HG03280 (cell line): ENCODE measurements at regions not wholly inside any gene's neighbourhood (a gene's known extent, or its start where the extent isn't known, plus 50 kb on each side); places are given as distances from the start of the nearest gene placed in this dataset.

ENCODE experiments used
- ATAC-seq: cut with Tn5 transposase; IDR thresholded peaks from one replicate; pipeline ENCODE4 v1.9.1; 2021; ENCODE audit warnings: mild to moderate bottlenecking, moderate library complexity; ENCODE audit not compliant: unreplicated experiment

DNA sequence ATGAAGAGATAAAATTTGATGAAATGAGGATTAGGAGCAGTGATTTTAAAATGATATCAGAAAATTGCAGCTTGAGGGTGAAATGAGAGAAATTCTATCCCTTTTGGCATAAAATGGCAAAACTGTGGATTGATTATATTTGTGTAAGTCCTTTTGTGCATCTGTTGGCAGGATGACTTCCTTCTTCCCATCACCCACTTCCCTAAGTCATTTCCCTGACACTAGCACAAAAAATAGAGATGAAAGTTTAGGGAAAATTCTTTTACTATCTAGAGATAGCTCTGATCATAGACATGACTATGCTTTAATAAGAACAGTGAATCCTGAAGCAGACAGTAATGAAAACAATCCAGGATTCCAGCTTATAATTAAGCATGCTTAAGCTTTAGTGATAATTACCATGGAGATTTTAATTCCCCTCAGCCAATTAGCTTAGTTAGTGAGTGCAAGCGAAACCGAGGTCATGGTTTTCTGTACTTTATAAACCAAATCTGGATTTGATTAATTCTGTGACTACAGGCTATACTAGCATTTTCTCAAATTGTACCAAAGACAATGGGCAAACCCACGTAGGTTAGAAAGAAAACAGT, 163.6 kb upstream of the TARS1 start:
- no peak for ATAC-seq

- no peak for ATAC-seq
Observed at GRCh38 chr5:33281431-33281843, 159.3 kb upstream of the TARS1 start.

GRCh38 chr5:33282157-33282556, 158.6 kb upstream of the TARS1 start:
- ATAC-seq: no peak

- no peak for ATAC-seq
Observed at GRCh38 chr5:33282696-33283095, 158.1 kb upstream of the TARS1 start.

GRCh38 chr5:33283243-33283642, 157.5 kb upstream of the TARS1 start:
- no peak for ATAC-seq

- ATAC-seq: no peak
Observed at GRCh38 chr5:33284681-33285080, 156.1 kb upstream of the TARS1 start.

DNA sequence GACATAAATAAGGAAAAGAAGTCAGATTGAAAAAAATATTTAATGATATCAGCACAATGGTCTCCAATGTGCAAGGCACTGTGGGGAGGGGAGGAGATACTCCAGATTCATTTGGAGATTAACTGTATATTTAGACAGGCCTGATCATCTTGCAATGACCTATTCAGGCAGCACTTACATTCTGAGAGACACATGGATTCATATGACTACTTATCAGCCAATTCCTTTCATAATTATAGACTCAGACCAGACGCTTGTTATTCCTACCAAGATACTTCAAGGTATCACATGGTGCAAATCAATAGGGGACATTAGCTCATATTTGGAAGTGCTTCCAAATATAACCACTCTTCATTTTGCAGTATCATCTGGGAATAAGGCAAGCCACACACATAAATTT, 153.5 kb upstream of the TARS1 start:
- ATAC-seq: no peak

- ATAC-seq: no peak
Observed at GRCh38 chr5:33291216-33292000, 149.4 kb upstream of the TARS1 start.

- no peak for ATAC-seq
Observed at GRCh38 chr5:33297760-33298216, 143.0 kb upstream of the TARS1 start.

DNA sequence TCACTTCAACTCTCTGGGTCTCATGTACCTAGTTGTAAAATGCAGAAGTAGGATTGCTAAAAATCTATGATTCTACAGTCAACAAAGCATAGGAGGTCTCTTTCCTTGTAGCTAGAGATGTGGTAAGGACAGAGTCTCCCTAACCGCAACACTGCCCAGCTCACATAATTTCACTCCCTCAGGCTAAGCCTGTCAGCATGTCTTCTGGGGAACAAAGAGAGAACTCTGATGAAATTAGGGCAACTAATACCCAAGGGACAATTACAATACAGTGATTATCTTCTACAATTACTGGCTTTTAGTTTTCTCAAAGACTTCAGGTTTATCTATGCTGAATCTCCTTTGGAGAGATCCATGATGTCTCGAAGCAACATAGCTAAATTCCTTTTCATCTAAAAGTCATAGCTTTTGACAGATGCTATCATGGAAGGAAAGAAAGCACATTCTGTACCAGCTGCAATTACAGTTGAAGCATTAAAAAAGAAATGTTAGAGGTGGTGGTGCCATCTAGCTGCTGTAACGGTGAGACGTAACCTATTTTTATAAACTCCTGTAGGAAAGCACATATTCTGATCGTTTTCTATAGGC, 141.1 kb upstream of the TARS1 start:
- ATAC-seq: no peak

- ATAC-seq: peak; percentile 65
Observed at GRCh38 chr5:33300209-33300742, 140.5 kb upstream of the TARS1 start.

DNA sequence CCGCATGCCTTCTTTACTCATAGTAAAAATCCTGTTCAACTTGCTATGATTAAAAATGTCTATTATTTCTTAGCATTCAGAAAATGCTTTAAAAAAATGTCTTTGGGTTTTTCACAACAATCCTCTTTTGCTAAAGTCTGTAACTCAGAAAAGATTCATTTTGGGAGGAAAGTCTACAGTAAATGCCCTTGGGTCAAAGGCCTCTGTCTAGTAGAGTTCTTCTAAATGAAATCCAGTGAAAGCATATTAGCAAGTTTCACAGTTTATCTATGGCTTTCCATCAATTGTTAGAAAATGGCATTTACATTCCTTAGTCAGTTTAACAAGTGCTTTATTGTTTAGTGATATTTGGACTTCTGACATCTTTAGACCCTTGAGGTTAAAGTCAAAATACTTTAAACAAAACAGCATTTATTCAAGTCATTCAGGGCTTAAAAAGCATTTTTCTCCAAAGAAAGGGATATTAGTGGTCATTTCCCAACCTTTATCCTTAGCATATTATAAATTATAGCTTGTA, 137.1 kb upstream of the TARS1 start:
- no peak for ATAC-seq

DNA sequence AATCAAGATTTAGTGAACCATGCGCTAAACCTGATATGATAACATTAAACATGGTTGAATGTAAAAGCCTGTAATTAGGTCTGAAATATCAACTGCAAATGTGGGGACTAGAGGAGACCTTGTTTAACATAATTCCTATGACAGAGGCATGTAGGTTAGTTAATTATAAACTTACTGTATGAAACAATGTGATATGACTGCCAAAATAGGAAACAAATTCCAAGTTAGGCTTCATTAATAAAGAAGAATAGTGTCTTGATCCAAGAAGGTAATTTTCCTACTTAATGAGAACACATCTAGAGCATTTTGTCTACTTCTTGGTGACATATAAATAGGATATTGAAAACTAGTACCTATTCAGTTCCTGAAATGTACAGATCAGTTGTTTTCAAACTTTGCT, 136.2 kb upstream of the TARS1 start:
- ATAC-seq: no peak

GRCh38 chr5:33305572-33305971, 135.2 kb upstream of the TARS1 start:
- no peak for ATAC-seq

GRCh38 chr5:33306758-33307157, 134.0 kb upstream of the TARS1 start:
- ATAC-seq: no peak

DNA sequence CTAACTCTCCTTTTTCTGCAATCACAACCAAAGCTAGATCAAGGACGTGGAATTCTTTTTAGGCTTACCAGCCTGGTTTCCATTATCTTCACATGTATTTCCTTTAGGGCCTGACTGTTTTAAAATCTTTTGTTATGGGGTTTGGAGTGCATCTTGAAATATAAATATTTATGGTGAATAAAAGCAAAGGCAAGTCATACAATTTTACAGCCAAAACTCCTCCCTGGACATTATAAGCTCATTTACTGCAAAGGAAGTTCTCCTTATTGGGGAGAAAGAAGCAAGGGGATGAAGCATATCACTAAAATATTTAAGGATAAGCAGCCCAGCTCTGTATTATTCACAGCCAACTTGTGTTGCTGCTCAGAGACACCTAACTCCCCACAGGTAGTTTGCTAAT, 132.2 kb upstream of the TARS1 start:
- ATAC-seq: no peak

DNA sequence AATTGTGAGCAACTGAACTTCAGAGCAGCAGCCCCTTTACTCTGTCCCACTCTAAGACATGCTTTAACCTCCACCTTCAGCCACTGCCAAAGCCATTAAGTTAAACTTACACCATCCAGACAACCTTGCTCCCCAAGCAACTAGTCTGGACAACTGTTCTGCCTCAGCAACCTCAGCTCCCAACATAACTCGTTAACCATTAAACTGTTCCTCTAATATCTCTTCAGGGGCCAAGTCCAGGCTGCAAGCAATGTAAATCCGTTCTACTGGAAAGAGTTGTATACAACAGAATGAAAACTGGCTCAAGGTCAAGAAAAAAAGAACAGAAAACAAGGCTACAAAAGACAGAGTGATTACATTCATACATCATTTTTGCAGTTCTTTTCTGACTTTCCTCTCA, 131.7 kb upstream of the TARS1 start:
- no peak for ATAC-seq

- ATAC-seq: no peak
Observed at GRCh38 chr5:33309536-33310345, 131.0 kb upstream of the TARS1 start.

GRCh38 chr5:33310451-33310850, 130.3 kb upstream of the TARS1 start:
- ATAC-seq: no peak

GRCh38 chr5:33311893-33312292, 128.9 kb upstream of the TARS1 start:
- ATAC-seq: no peak
